Astrocyte of the cerebellum (primary cell): ENCODE measurements at regions not wholly inside any gene's neighbourhood (a gene's known extent, or its start where the extent isn't known, plus 50 kb on each side); places are given as distances from the start of the nearest gene placed in this dataset.

Experiments
- DNase-seq: peaks from one replicate; pipeline ENCODE4 v3.0.0-alpha.2; 2011; ENCODE audit warnings: low read depth
- H3K4me3 ChIP-seq: 2 replicates; pipeline ENCODE4 v1.5.1; 2011; ENCODE audit warnings: mild to moderate bottlenecking, low read depth, low read length, moderate library complexity
- in situ Hi-C: cut with HindIII; loops from 2 replicates; pipeline ENCODE4 v1.10.0; 2017; ENCODE audit warnings: low sequenced_read_pairs
- TF ChIP-seq, protein P1 (sequence below): IDR thresholded peaks from 2 replicates; pipeline ENCODE4 v1.5.1; 2012; ENCODE audit warnings: low read length, low read depth, moderate library complexity, mild to moderate bottlenecking; ENCODE audit errors: missing control alignments

DNA sequence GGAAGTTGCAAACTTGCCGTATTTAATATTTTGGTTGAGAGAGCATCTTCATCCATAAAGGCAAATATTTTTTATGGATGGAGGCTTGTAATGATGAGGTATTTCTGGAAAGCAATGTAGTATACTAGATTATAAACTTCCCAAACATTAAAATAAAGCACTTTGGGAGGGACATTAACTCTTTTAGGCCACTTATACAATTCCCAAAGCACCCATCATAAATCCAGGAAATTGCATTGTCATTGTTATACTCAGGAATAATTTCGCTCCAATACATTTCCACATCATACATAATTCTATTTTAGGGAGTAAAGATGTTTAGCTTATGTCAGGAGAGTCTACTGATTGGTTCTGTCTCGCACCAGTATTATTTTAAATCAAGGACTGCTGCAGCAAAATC lies 212.7 kb upstream of the MKI67 start:
- TF ChIP-seq, protein P1, sequence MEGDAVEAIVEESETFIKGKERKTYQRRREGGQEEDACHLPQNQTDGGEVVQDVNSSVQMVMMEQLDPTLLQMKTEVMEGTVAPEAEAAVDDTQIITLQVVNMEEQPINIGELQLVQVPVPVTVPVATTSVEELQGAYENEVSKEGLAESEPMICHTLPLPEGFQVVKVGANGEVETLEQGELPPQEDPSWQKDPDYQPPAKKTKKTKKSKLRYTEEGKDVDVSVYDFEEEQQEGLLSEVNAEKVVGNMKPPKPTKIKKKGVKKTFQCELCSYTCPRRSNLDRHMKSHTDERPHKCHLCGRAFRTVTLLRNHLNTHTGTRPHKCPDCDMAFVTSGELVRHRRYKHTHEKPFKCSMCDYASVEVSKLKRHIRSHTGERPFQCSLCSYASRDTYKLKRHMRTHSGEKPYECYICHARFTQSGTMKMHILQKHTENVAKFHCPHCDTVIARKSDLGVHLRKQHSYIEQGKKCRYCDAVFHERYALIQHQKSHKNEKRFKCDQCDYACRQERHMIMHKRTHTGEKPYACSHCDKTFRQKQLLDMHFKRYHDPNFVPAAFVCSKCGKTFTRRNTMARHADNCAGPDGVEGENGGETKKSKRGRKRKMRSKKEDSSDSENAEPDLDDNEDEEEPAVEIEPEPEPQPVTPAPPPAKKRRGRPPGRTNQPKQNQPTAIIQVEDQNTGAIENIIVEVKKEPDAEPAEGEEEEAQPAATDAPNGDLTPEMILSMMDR: no peak
- no peak overlapping the region for H3K4me3 ChIP-seq
- in situ Hi-C loops: no loop called here
- no peak for DNase-seq

DNA sequence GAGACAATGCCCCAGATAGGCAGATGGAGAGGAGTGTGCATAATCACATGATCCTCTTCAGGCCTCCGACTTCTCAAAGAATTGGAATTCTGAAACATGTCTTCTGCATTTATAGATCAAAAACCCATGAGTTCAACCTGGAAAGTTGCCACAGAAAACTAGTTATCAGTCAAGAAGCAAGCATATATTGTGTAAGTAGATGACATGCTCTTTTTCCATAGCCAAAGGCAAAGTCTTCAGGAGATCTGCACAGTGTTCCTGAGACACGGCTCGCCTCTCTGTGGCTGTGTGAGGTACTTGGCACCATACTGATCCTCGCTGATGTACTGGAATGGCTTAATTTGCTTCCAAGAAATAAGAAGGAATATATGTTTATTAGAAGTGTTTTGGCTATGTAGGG lies 213.5 kb upstream of the MKI67 start:
- in situ Hi-C loops: no loop called here
- no peak overlapping the region for H3K4me3 ChIP-seq
- TF ChIP-seq, protein P1: no peak
- DNase-seq: no peak

DNA sequence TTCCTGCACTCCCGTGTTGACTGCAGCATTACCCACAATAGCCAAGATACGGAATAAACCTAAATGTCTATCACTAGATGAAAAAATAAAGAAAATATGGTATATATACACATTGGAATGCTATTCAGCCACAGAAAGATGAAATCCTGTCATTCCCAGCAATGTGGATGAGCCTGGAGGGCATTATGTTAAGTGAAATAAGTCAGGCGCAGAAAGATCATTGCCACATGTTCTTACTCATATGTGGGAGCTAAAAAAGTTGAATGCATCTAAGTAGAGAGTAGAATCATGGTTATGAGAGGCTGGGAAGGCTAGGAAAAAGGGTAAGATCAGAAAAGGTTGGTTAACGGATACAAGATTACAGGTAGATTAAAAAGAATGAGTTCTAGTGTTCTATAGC lies 219.1 kb upstream of the MKI67 start:
- TF ChIP-seq, protein P1: no peak
- in situ Hi-C loops: no loop called here
- no peak for DNase-seq
- no peak overlapping the region for H3K4me3 ChIP-seq

DNA sequence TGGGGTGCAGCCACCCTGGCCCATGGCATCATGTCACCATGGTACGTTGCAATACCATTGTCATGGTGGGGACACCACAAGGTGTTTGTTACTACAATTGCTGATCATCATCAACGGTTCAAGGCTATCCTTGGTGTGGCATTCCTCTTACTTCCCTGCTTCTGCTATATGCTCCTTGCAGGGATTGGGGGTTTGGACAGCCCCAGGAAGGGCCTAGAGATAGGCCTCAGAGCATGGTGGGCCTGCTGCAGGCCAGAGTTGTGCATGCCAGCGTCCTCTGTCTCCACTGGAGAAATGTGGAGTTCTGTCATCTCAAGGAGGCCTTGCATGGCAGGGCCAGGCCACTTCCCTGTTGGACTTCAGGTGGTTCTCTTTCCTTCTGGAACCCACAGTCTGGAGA lies 234.6 kb upstream of the MKI67 start:
- DNase-seq: no peak
- TF ChIP-seq, protein P1: no peak
- in situ Hi-C loops: no loop called here
- no peak overlapping the region for H3K4me3 ChIP-seq

DNA sequence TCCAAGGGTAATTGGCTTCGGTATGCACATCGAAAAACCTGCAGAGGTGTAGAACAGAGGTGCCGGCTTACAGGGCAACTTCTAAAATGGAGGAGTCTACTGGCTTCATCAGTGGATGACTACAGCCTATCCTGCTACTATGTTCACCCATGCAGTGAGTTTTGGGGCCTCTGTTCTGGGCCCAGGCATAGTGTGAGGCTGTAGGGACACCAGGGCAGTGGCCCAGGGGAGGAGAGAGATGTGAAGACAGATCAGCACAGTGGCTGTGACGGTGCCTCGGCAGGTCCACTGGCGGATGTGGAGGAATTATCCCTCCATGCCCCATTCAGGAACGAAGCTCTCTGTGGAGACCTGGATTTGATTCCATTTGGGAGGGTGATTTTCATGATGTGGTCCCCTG lies 235.3 kb upstream of the MKI67 start:
- no peak for DNase-seq
- in situ Hi-C loops: no loop called here
- TF ChIP-seq, protein P1: no peak
- no peak overlapping the region for H3K4me3 ChIP-seq

DNA sequence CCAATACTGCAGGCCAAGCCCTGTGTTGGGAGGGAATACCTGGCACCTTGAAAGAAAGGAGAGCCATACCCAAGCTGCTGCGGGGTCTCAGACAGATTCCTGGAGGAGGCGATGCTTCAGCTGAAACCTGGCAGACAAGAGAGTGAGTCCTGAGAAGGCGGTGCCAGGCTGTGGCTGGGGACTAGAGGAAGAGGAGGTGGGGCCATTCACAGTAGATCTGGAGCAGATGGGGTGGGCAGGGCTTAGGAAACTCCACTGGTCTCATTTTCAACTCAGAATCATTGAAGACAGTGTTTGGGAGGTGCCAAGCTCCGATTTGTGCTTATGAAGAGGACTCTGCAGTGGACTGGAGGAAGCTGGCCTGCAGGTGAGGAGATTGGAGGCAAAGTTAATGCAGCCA lies 236.3 kb upstream of the MKI67 start:
- in situ Hi-C loops: no loop called here
- TF ChIP-seq, protein P1: no peak
- H3K4me3 ChIP-seq: no peak overlapping the region
- DNase-seq: no peak

DNA sequence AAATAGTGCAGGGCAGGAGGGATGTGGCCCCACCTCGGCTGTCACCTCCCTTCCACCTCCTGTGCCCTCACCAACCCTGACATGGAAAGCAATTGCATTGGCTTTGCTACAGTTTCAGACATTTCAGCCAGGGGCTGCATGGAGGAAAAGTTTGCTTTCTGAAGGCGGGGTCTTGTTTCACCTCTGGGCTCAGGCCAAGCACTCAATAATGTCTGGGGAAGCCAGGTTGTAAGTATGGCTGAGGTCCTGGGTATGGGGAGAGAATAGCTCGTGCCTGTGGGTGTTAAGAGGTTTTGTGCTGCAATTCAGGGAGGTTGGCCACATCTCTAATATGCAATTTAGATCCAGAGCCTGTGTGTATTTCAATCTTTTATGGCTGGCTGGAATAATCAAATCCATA lies 238.4 kb upstream of the MKI67 start:
- TF ChIP-seq, protein P1: no peak
- in situ Hi-C loops: no loop called here
- H3K4me3 ChIP-seq: no peak overlapping the region
- DNase-seq: no peak
